HG03521 (cell line): ENCODE measurements at regions not wholly inside any gene's neighbourhood (a gene's known extent, or its start where the extent isn't known, plus 50 kb on each side); places are given as distances from the start of the nearest gene placed in this dataset.
"Not testable (repeated sequence)": the region's sequence is repeated elsewhere in the genome, so short reads cannot be mapped to it uniquely, and the experiment has no call there.

ENCODE experiments used
- ATAC-seq: cut with Tn5 transposase; IDR thresholded peaks from one replicate; pipeline ENCODE4 v1.9.1; 2021; ENCODE audit warnings: mild to moderate bottlenecking, moderate library complexity; ENCODE audit not compliant: unreplicated experiment

DNA sequence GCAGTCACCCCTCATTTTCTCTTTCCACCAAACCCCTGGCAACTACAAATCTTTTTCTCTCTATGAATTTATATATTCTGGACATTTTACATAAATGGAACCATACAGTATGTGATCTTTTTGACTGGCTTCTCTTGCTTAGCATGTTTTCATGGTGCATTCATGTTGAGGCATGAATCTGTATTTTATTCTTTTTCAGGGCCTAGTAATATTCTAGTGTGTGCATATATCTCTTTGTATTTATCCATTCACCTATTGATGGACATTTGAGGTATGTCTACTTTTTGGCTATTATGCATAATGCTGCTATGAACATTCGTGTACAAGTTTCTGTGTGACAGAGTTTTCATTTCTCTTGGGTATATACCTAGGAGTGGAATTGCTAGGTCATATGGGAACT lies 78.2 kb downstream of the HACD1 start:
- no peak for ATAC-seq

DNA sequence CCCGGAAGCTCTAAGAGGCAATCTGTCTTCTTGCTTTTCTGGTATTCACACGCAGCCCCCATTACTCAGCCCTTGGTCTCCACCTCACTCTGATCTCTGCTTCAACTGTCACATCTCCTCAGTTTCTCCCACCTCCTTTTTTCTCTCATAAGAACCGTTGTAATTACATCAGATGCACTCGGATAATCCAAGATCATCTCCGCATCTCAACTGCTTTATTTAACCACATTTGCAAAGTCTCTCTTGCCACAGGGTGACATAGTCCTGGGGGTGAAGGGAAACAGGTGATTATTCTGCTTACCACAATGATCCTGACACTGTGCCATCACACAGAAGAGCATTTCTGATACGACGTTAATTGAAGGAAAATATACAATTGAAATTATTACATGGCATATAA lies 79.9 kb downstream of the HACD1 start:
- ATAC-seq, result no peak

DNA sequence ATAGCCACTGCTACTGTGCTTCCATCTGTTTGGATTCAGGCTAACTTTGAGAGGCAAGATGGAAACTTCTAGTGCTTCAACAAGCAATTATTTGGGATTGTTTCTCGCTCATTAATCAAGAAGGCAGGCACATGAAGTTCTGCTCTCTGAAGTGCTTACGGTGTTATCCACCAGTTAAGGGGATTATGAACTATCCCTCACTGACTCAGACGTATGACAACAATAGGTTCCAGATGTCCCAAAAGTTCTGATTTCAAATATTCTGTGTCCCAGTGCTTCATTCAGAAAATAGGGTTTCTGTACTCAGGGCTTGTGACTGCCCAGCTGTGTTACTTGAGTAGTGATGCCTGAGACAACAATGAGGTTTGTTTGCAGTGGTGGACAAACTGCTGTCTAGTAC lies 81.0 kb downstream of the HACD1 start:
- no peak for ATAC-seq

DNA sequence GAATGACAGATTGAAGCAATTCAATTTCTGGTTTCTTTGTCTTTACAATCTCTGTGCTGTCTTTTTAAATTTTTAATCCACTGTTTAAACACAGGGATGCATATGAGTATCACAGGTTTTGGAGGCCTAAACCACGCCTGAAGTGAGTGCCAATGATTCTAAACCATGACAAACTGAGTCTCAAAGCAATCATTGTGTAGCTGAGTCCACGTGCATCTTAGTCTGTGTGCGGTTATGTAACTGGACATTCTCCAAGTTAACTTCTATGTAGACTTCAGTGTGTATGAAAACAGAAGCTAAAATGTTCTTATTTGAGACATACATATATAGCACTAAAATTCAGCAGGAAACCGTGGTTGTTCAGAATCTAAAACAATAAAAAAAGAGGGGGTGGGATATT lies 79.3 kb upstream of the ST8SIA6 start:
- no peak for ATAC-seq

DNA sequence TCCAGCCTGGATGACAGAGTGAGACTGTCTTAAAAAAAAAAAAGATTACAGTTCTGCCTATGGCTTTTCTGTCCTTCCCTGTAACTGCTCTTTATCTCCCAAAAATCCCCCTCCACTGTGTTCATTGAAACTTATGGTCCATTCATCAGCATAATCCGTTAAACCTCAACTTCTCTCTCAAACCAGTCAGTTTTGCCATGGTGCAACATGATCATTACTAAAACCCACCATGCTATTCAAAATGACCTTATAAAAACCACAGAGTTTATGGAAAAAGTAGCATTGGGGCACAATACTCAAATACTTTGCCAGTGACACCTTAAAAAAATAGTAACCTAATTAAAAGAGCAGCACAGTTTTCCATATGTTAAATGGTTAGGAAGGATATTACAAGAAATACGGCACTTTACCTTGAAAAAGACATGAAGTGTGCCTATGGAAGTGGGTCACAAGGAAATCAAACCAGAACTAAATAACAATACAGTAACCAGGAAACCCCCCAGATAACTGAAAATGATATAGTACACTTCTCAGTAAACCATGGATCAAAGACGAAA lies 74.0 kb upstream of the ST8SIA6 start:
- ATAC-seq, result no peak

DNA sequence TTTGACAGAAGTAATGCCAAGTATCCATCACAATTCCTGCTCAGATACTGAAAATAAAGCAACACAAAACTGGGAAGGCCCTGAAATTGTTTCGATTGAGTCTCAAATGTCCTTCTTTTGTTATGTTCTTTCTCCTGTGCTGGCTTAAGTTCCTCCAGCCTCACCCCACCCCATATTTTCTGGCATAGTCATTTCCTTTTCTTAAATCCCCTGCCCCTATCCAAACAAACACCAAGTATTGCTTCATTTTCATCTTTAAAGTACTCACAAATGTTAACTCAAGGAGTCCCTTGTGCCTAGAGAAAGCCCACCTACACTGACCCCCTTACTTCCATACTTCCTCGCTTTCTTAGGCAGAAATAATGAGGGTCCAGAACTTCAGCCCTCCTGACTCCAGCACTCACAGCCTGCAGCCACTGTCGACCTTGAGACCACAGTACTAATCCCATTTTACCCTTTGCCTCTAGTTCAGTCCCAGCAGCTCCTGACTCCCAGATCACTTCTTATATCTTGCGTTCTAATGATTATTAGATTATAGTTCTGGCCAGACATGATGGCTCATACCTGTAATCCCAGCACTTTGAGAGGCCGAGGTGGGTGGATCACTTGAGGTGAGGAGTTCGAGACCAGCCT lies 73.2 kb upstream of the ST8SIA6 start:
- ATAC-seq, result no peak

GRCh38 chr10:17526571-17526970 lies 72.2 kb upstream of the ST8SIA6 start:
- not testable (repeated sequence) for ATAC-seq

DNA sequence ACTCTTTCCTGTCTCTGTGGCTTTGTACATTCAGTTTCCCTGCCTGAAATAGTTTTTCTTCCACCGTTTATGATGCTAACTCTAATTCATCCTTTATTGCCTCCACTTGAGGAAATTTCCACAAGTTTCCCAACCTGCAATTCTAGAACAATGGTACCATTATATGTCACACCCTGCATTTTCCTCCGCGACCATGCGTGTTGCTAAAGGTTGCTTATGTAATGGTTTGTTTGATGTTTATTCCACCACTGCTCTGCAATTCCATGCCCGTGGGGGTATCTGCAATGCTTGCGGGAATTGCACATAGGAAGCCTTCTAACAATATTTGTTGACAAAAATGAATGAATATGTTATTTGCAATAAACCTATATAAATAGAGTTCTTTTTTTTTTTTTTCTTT lies 69.5 kb upstream of the ST8SIA6 start:
- no peak for ATAC-seq

GRCh38 chr10:17523246-17523753 lies 68.9 kb upstream of the ST8SIA6 start:
- no peak for ATAC-seq

GRCh38 chr10:17522269-17522668 lies 67.9 kb upstream of the ST8SIA6 start:
- not testable (repeated sequence) for ATAC-seq

- no peak for ATAC-seq
These were observed 65.1 kb upstream of the ST8SIA6 start for GRCh38 chr10:17519457-17519856.

GRCh38 chr10:17518338-17518737 lies 63.9 kb upstream of the ST8SIA6 start:
- ATAC-seq, result no peak

DNA sequence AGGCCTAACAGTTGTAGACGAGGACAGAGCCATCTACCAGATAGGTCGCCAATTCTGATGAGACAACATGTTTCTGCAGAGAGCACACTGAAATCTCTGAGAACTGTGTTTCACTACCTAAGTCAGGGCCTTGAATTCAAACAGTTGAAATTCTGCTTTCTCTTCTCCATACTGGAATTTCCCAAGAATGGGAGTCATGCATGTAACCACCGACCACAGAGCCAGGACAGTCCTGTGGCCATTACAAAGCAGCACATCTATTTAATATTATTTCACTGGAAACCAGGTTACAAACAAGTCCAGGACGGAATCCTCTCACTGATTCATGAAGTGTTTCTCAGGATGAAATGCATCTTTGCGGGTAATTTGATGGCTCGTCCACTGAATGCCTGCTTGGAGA lies 62.0 kb upstream of the ST8SIA6 start:
- no peak for ATAC-seq

GRCh38 chr10:17512341-17513001 lies 58.1 kb upstream of the ST8SIA6 start:
- ATAC-seq, result no peak

- ATAC-seq, result peak; percentile 64
These were observed 56.0 kb upstream of the ST8SIA6 start for GRCh38 chr10:17510242-17510908.

DNA sequence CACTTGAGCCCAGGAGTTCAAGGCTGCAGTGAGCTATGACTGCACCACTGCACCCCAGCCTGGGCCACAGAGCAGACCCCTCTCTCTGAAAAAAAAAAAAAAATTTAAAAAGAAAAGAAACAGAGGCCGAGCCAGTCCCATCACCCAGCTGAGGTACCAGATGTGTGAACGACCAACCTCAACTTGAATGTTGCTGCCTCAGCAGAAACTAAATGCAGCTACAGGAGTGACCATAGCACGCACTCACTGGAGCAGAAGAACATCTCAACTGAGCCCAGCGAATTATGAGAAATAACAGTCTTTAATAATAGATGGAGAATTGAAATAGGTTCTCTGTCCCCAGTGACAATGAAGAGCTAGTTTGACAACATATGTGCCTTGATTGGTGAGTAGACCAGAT lies 53.1 kb upstream of the ST8SIA6 start:
- ATAC-seq, result no peak

DNA sequence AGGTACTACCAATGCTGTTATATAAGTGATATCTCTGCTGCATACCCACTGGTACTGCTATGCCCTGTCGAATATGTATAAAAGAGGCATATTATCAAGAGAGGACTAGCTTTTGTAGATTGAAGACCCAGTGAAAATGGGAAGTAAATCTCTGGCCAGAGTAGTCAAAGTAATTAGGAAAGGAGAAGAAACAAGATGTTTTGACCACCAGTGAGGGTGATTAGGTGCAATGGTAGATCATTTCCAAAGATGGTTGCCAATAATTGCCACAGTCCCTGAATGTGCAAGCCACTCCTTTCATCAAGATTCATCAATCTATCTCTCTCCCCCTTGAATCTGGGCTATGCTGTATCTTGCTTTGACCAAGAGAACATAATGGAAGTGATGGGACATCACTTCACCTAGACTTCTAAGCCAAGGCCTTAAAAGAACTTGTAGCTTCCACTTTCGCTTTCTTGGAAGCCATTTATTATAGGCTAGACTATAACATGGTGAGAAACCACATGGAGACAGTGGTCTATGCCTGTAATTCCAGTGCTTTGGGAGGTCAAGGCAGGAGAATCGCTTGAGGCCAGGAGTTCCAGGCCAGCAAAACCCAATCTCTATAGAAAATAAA lies 52.6 kb upstream of the ST8SIA6 start:
- ATAC-seq, result no peak

- no peak for ATAC-seq
These were observed 52.0 kb upstream of the ST8SIA6 start for GRCh38 chr10:17506390-17506789.

DNA sequence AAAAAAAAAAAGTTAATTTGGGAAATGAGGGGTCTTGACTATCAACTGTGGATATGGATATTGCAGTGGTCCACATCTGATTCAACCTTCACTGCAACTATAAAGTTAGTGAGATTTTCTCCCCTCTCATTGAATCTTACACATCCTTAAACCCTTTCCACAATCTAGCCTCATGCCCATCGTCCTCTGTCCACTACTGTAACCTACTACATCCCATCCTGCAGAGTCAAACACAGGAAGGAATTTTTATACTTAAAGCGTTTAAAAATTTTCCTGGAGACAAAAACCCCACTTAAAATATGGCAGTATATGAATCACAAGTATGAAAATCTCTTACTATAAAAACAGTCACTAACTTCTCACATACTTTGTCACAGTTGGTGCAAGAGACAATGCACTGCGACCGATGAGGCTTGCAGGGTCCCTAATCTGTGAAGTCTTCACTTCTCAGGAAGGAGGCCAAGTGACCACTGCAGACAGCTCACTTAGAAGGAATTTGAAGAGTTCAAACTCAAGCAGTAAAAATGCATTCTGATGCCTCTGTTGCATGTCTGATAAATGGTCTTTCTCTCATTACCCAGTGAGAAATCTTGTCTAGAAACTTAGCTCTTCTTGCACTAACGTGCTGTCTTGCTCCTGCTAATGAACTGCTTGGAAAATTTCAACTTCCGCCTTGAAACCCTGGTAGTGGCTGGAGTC lies 50.3 kb upstream of the ST8SIA6 start:
- no peak for ATAC-seq
